Gastrocnemius medialis (tissue), 4 donors: ENCODE measurements at regions not wholly inside any gene's neighbourhood (a gene's known extent, or its start where the extent isn't known, plus 50 kb on each side); places are given as distances from the start of the nearest gene placed in this dataset.

Experiments used
- CTCF ChIP-seq, 5 experiments: fragments of 450-650 bp in 3 of 5; fragments of 200-600 bp in 2 of 5; sonication (generic) in 2 of 5; IDR thresholded peaks in 4 of 5; conservative IDR thresholded peaks in 1 of 5; 1 replicate in 4 of 5; 2 replicates in 1 of 5; pipeline ENCODE4 v1.5.1; 2016 to 2019; ENCODE audit warnings: antibody characterized with exemption in 5 of 5, mild to moderate bottlenecking in 3 of 5, moderate library complexity in 3 of 5
- POLR2A ChIP-seq, 2 donors: fragments of 450-650 bp; IDR thresholded peaks; one replicate each; pipeline ENCODE4 v1.6.1; 2017; ENCODE audit warnings: antibody characterized with exemption in 2 of 2, mild to moderate bottlenecking in 2 of 2, moderate library complexity in 2 of 2

GRCh38 chr5:145619806-145620310 lies 215.3 kb downstream of the PRELID2 start:
- TF ChIP-seq CTCF (IDR thresholded peaks at IDR 0.05 in 4 of 5, conservative IDR thresholded peaks at IDR 0.05 in 1 of 5) (no peak), POLR2A (IDR thresholded peaks at IDR 0.05) (no peak)
